GM10266 (cell line): ENCODE measurements at regions not wholly inside any gene's neighbourhood (a gene's known extent, or its start where the extent isn't known, plus 50 kb on each side); places are given as distances from the start of the nearest gene placed in this dataset.

Experiments
- DNase-seq: peaks from one replicate; pipeline ENCODE4 v3.0.0; 2012; ENCODE audit errors: extremely low spot score
- TF ChIP-seq, protein P1 (sequence below): IDR thresholded peaks from 2 replicates; pipeline ENCODE4 v1.5.1; 2012; ENCODE audit warnings: mild to moderate bottlenecking, low read depth; ENCODE audit not compliant: control insufficient read depth, insufficient read depth; ENCODE audit errors: missing control alignments

GRCh38 chr5:92505145-92505544, 1075.9 kb downstream of the NR2F1-AS1 start:
- no peak for DNase-seq

DNA sequence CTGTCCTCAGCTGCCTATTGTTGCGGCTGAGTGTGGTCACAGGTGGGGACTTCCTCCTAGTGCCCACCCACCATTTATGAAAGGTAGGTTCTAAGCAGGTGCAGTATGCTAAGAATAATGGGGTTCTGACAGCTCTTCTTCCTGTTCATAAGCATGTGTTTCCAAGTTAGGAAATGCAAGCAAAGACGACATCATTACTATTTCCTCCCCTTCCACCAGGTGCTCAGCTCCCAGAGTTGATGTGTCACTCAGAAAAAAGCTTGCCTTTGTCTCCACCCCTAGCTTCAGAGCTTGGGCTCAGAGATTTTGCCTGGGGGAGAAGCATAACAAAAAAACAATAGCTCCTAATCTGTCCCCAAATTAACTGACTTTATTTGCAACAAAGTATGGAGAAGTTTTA, 1076.7 kb downstream of the NR2F1-AS1 start:
- DNase-seq: no peak

More at GRCh38 chr5:92505145-92505544, 1075.9 kb downstream of the NR2F1-AS1 start:
- TF ChIP-seq, protein P1, sequence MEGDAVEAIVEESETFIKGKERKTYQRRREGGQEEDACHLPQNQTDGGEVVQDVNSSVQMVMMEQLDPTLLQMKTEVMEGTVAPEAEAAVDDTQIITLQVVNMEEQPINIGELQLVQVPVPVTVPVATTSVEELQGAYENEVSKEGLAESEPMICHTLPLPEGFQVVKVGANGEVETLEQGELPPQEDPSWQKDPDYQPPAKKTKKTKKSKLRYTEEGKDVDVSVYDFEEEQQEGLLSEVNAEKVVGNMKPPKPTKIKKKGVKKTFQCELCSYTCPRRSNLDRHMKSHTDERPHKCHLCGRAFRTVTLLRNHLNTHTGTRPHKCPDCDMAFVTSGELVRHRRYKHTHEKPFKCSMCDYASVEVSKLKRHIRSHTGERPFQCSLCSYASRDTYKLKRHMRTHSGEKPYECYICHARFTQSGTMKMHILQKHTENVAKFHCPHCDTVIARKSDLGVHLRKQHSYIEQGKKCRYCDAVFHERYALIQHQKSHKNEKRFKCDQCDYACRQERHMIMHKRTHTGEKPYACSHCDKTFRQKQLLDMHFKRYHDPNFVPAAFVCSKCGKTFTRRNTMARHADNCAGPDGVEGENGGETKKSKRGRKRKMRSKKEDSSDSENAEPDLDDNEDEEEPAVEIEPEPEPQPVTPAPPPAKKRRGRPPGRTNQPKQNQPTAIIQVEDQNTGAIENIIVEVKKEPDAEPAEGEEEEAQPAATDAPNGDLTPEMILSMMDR: no peak

GRCh38 chr5:92500752-92501151, 1080.3 kb downstream of the NR2F1-AS1 start:
- TF ChIP-seq, protein P1: no peak

More for the DNA sequence above, 1076.7 kb downstream of the NR2F1-AS1 start:
- TF ChIP-seq, protein P1: no peak

DNA sequence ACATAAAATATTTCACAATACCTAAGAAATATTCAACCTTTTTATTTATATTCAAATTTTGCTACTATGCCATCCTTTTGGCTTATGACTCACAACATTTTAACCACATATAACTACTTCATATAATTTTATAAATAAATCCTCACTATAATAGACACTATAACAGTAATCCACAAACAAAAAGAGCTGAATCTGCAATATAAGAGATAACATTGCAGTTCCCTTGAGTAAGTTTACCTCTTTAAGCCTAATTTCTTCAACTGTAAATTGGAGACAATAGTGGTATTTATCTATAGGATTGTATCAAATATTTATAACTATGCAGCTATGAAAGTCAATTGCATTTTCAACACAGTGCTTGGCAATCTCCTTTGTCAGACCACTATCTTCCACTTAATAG, 1084.5 kb downstream of the NR2F1-AS1 start:
- DNase-seq: no peak
- TF ChIP-seq, protein P1: no peak

More at GRCh38 chr5:92500752-92501151, 1080.3 kb downstream of the NR2F1-AS1 start:
- no peak for DNase-seq

DNA sequence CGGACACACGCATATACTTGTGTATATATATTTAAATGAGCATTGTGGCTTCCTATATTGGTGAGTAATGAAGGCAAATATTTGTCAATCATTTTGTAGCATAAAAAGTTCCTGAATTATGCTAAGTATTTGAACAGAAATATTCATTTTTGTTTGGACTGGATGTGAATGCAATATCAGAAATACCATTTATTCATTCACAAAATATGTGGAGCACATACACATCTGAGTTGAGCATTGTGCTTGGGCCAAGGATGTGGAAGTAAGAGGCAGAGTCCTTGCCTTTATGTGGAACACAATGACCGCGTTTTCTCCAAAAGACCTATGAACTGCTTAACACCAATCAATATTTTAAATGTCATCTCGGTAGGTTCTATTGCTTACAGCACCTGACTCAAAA, 1086.5 kb downstream of the NR2F1-AS1 start:
- no peak for DNase-seq
- TF ChIP-seq, protein P1: no peak

DNA sequence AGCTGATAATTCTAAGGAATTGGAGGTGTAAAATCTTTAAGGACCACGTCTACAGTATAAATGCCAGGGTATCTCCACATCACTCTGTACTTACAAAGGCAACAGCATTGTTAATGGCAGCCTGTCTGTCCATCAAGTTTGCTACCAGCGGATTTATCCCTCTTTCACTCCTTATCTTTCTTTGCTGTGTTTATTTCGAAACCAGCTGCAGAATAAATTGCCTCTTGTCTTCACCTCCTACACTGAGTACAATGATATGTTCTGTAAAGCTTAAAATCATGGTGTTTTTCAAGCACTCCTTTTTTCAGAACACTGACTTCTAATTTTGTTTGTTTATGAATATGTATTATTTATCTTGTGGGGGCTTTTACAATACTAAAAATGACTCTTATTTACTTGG, 1088.1 kb downstream of the NR2F1-AS1 start:
- DNase-seq: no peak
- TF ChIP-seq, protein P1: no peak

DNA sequence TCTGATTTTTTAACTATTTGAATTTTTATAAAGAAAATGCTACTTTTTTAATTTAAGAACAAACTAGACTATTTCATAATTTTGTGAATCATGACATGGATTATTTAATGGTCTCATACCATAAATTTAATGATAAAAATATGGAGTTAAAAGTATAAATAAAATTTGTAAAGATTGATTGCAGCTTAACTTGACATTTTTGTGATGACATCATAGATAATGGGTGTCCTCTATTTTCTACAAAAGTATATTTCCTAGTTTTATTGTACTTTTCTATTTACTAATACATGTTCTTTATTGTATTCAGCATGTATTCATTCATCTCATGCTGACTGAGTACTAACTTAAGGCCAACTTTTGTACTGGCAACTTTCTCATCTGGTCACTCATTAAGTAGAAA, 1096.5 kb downstream of the NR2F1-AS1 start:
- TF ChIP-seq, protein P1: no peak
- DNase-seq: no peak
